IMR-90 (cell line): ENCODE measurements at regions not wholly inside any gene's neighbourhood (a gene's known extent, or its start where the extent isn't known, plus 50 kb on each side); places are given as distances from the start of the nearest gene placed in this dataset.

Experiments
- ATAC-seq: fragments of 200-7000 bp; cut with Tn5 transposase; 2 replicates; pipeline ENCODE4 v1.9.1; 2020; ENCODE audit warnings: low read depth, mild to moderate bottlenecking, moderate library complexity
- BruUV-seq: library from RNA; stranded (reverse); fragments of 400-500 nt; replicated peaks from 2 replicates; lab custom pipeline; 2021; lab: Mats Ljungman, UMichigan
- CTCF ChIA-PET: fragments of 300-600 bp; formaldehyde crosslinking; extraction: SDS; loops from one replicate; lab custom pipeline; 2021; ENCODE audit warnings: antibody characterized with exemption; lab: Yijun Ruan, JAX
- POLR2A ChIA-PET: fragments of 300-600 bp; sonication (Branson Sonifier 250); formaldehyde crosslinking; loops from one replicate; lab custom pipeline; 2022; ENCODE audit warnings: antibody characterized with exemption; ENCODE audit not compliant: unreplicated experiment; lab: Charles Lee
- DNase-seq: peaks from one replicate; pipeline ENCODE4 v3.0.0; 2013
- H2AFZ ChIP-seq: replicated peaks from 2 replicates; pipeline ENCODE3; 2013; ENCODE audit warnings: low read length, mild to moderate bottlenecking; ENCODE audit not compliant: poor library complexity
- H2AK5ac ChIP-seq: 2 replicates; pipeline ENCODE4 v1.6.1; 2013; ENCODE audit warnings: low read depth, low read length, inconsistent platforms
- H2AK9ac ChIP-seq: replicated peaks from 2 replicates; pipeline ENCODE3; 2013; ENCODE audit warnings: mild to moderate bottlenecking, low read depth, low read length, moderate library complexity; ENCODE audit not compliant: poor library complexity
- H2BK120ac ChIP-seq: 2 replicates; pipeline ENCODE4 v1.6.1; 2013; ENCODE audit warnings: low read depth, low read length, inconsistent platforms
- H2BK15ac ChIP-seq: 3 replicates; pipeline ENCODE4 v1.6.1; 2013; ENCODE audit warnings: low read depth, low read length, inconsistent platforms
- H2BK20ac ChIP-seq: 2 replicates; pipeline ENCODE4 v1.6.1; 2013; ENCODE audit warnings: low read depth, mild to moderate bottlenecking, inconsistent platforms, low read length, moderate library complexity
- H2BK5ac ChIP-seq: 2 replicates; pipeline ENCODE4 v1.6.1; 2013; ENCODE audit warnings: mild to moderate bottlenecking, low read depth, low read length, inconsistent platforms; ENCODE audit not compliant: poor library complexity, severe bottlenecking
- H3K14ac ChIP-seq: replicated peaks from 2 replicates; pipeline ENCODE4 v1.6.1; 2013; ENCODE audit warnings: low read depth, low read length, inconsistent platforms
- H3K18ac ChIP-seq: 2 replicates; pipeline ENCODE4 v1.6.1; 2013; ENCODE audit warnings: low read depth, low read length, control low read depth
- H3K23ac ChIP-seq: 2 replicates; pipeline ENCODE4 v1.6.1; 2013; ENCODE audit warnings: low read depth, low read length, inconsistent platforms
- H3K27ac ChIP-seq: 2 replicates; pipeline ENCODE4 v1.5.1; 2013; ENCODE audit warnings: mild to moderate bottlenecking, control low read depth, low read length; ENCODE audit not compliant: insufficient read depth
- H3K27me3 ChIP-seq: 2 replicates; pipeline ENCODE4 v1.6.1; 2013; ENCODE audit warnings: low read length; ENCODE audit not compliant: control insufficient read depth, insufficient read depth
- H3K36me3 ChIP-seq: 2 replicates; pipeline ENCODE4 v1.6.1; 2013; ENCODE audit warnings: low read length, mixed read lengths; ENCODE audit not compliant: control insufficient read depth, insufficient read depth
- H3K4ac ChIP-seq: 2 replicates; pipeline ENCODE4 v1.6.1; 2013; ENCODE audit warnings: low read depth, low read length, inconsistent platforms
- H3K4me1 ChIP-seq: 2 replicates; pipeline ENCODE4 v1.6.1; 2013; ENCODE audit warnings: low read length, mixed read lengths; ENCODE audit not compliant: control insufficient read depth, insufficient read depth
- H3K4me2 ChIP-seq: 2 replicates; pipeline ENCODE4 v1.6.1; 2013; ENCODE audit warnings: low read depth, mild to moderate bottlenecking, control low read depth, low read length, moderate library complexity
- H3K4me3 ChIP-seq: 2 replicates; pipeline ENCODE4 v1.5.1; 2013; ENCODE audit warnings: low read depth, mild to moderate bottlenecking, control low read depth, low read length, moderate library complexity; ENCODE audit not compliant: insufficient read depth
- H3K56ac ChIP-seq: 2 replicates; pipeline ENCODE4 v1.6.1; 2013; ENCODE audit warnings: low read length, inconsistent platforms; ENCODE audit not compliant: insufficient read depth; ENCODE audit errors: extremely low read depth
- H3K79me1 ChIP-seq, 2 experiments: 2 replicates each; pipeline ENCODE4 v1.6.1; 2013; ENCODE audit warnings: low read length in 2 of 2, inconsistent platforms in 1 of 2, low read depth in 1 of 2
- H3K9ac ChIP-seq: 2 replicates; pipeline ENCODE4 v1.6.1; 2013; ENCODE audit warnings: low read depth, low read length, control low read depth
- H3K9me1 ChIP-seq: 2 replicates; pipeline ENCODE4 v1.6.1; 2013; ENCODE audit warnings: low read length, inconsistent platforms; ENCODE audit not compliant: insufficient read depth
- H3K9me3 ChIP-seq: 2 replicates; pipeline ENCODE4 v1.6.1; 2013; ENCODE audit warnings: low read length; ENCODE audit not compliant: control insufficient read depth, insufficient read depth
- H4K20me1 ChIP-seq: 2 replicates; pipeline ENCODE4 v1.6.1; 2013; ENCODE audit warnings: low read length, inconsistent platforms; ENCODE audit not compliant: insufficient read depth
- H4K5ac ChIP-seq: 2 replicates; pipeline ENCODE4 v1.6.1; 2013; ENCODE audit warnings: mild to moderate bottlenecking, low read depth, low read length, control low read depth
- H4K8ac ChIP-seq, 2 experiments: 2 replicates each; pipeline ENCODE4 v1.6.1; 2013; ENCODE audit warnings: low read depth in 2 of 2, low read length in 2 of 2, control low read depth in 1 of 2, inconsistent platforms in 1 of 2
- H4K91ac ChIP-seq: 2 replicates; pipeline ENCODE4 v1.6.1; 2013; ENCODE audit warnings: low read depth, low read length, inconsistent platforms; ENCODE audit not compliant: insufficient read depth
- BHLHE40 ChIP-seq: fragments of 150-350 bp; IDR thresholded peaks from 2 replicates; pipeline ENCODE4 v1.6.1; 2016; ENCODE audit warnings: mild to moderate bottlenecking, low read depth, low read length
- CEBPB ChIP-seq: IDR thresholded peaks from 2 replicates; pipeline ENCODE4 v1.6.1; 2012; ENCODE audit warnings: low read depth, low read length, improper control_type of control experiment
- CHD1 ChIP-seq: IDR thresholded peaks from 2 replicates; pipeline ENCODE4 v1.6.1; 2012; ENCODE audit warnings: low read depth, low read length, improper control_type of control experiment
- FOS ChIP-seq: fragments of 150-350 bp; IDR thresholded peaks from 2 replicates; pipeline ENCODE4 v1.6.1; 2016; ENCODE audit warnings: low read depth, low read length
- MAFK ChIP-seq: IDR thresholded peaks from 2 replicates; pipeline ENCODE4 v1.6.1; 2012; ENCODE audit warnings: low read depth, low read length, improper control_type of control experiment
- MAZ ChIP-seq: IDR thresholded peaks from 2 replicates; pipeline ENCODE4 v1.6.1; 2012; ENCODE audit warnings: low read depth, mild to moderate bottlenecking, low read length, improper control_type of control experiment, moderate library complexity, borderline replicate concordance
- MXI1 ChIP-seq: IDR thresholded peaks from 2 replicates; pipeline ENCODE4 v1.6.1; 2012; ENCODE audit warnings: low read depth, mild to moderate bottlenecking, low read length, moderate library complexity, borderline replicate concordance
- NFE2L2 ChIP-seq: fragments of 150-350 bp; IDR thresholded peaks from 2 replicates; pipeline ENCODE4 v1.6.1; 2016; ENCODE audit warnings: low read depth, mild to moderate bottlenecking, low read length
- POLR2A ChIP-seq: IDR thresholded peaks from 2 replicates; pipeline ENCODE4 v1.6.1; 2012; ENCODE audit warnings: mild to moderate bottlenecking, low read depth, low read length
- RAD21 ChIP-seq: IDR thresholded peaks from 2 replicates; pipeline ENCODE4 v1.6.1; 2012; ENCODE audit warnings: low read length, improper control_type of control experiment
- RCOR1 ChIP-seq: IDR thresholded peaks from 2 replicates; pipeline ENCODE4 v1.6.1; 2012; ENCODE audit warnings: mild to moderate bottlenecking, low read length, improper control_type of control experiment; ENCODE audit not compliant: insufficient replicate concordance
- RFX5 ChIP-seq: IDR thresholded peaks from 2 replicates; pipeline ENCODE4 v1.8.0; 2012; ENCODE audit warnings: low read depth, mild to moderate bottlenecking, low read length, moderate library complexity
- SMC3 ChIP-seq: fragments of 150-350 bp; IDR thresholded peaks from 2 replicates; pipeline ENCODE4 v1.6.1; 2016; ENCODE audit warnings: low read depth, mild to moderate bottlenecking, antibody characterized with exemption, low read length, moderate library complexity
- WGBS, 2 experiments: methylation state at CpG; one replicate each; pipeline versions ENCODE4 v1.1.5 to v1.1.7; 2013; ENCODE audit warnings: missing lambda C conversion rate in 2 of 2; ENCODE audit not compliant: insufficient read length in 1 of 2; ENCODE audit errors: extremely low coverage in 2 of 2; 5-methylcytosine and 5-hydroxymethylcytosine counted together
- dilution Hi-C: fragments of 300-500 bp; cut with HindIII; formaldehyde crosslinking; loops from one replicate; pipeline ENCODE4 v1.14.3; 2018; ENCODE audit warnings: low sequenced_read_pairs; ENCODE audit not compliant: unreplicated experiment
- in situ Hi-C: fragments of 300-500 bp; cut with MboI; formaldehyde crosslinking; loops from 3 replicates; pipeline ENCODE4 v1.14.3; 2019; ENCODE audit warnings: low sequenced_read_pairs, inconsistent platforms, mixed read lengths
- intact Hi-C: fragments of 100-400 bp; cut with micrococcal nuclease; formaldehyde crosslinking; loops from 2 replicates; pipeline ENCODE4 v1.10.0; 2022
- TF ChIP-seq, protein P1 (sequence below): fragments of 150-350 bp; IDR thresholded peaks from 2 replicates; pipeline ENCODE4 v1.6.1; 2016; ENCODE audit warnings: low read depth, mild to moderate bottlenecking, low read length, moderate library complexity, borderline replicate concordance
- TF ChIP-seq, protein P2 (sequence below): fragments of 150-350 bp; IDR thresholded peaks from 2 replicates; pipeline ENCODE4 v1.6.1; 2017; ENCODE audit warnings: mild to moderate bottlenecking, antibody characterized with exemption, low read length, low read depth
- TF ChIP-seq, protein P3 (sequence below): conservative IDR thresholded peaks from 2 replicates; pipeline ENCODE4 v1.5.1; 2012; ENCODE audit warnings: mild to moderate bottlenecking, low read depth, low read length, improper control_type of control experiment

DNA sequence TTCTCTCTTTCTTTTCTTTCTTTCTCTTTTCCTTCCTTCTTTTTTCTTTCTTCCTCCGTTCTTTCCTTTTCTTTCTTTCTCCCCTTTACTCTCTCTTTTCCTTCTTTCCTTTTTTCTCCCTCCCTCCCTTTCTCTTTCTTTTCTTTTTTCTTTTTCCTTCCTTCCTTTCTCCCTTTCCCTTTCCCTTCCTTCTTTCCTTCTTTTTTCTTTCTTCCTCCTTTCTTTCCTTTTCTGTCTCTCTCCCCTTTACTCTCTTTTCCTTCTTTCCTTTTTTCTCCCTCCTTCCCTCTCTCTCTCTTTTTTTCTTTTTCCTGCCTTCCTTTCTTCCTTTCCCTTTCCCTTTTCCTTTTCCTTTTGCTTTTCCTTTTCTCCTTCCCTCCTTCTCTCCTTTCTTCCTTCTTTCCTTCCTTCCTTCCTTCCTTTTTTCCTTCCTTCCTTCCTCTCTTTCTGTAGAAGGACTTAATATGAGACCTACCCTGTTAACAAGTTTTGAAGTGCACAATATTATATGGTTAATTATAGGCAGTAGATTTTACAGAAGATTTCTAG, 142.7 kb upstream of the CD180 start:
- no peak overlapping the region for H2BK15ac ChIP-seq
- BruUV-seq: no TSS peak
- no peak overlapping the region for H2BK120ac ChIP-seq
- no peak overlapping the region for H2BK20ac ChIP-seq
- in situ Hi-C loops: no loop called here
- no peak overlapping the region for H3K4me2 ChIP-seq
- no peak overlapping the region for H2BK5ac ChIP-seq
- no peak overlapping the region for H4K91ac ChIP-seq
- no peak overlapping the region for H4K8ac ChIP-seq
- ChIA-PET POLR2A (no interaction called here), CTCF (no interaction called here)
- no peak overlapping the region for H3K56ac ChIP-seq
- H3K4ac ChIP-seq: no peak overlapping the region
- H2AK5ac ChIP-seq: no peak overlapping the region
- no peaks in the 10 kb centered on the region; the same call in none of the 2 replicates for H3K27me3 ChIP-seq
- no peaks in the 10 kb centered on the region for H3K4me1 ChIP-seq
- no peak overlapping the region for H3K27ac ChIP-seq
- no peak overlapping the region for H2AK9ac ChIP-seq
- no peak for ATAC-seq
- no peaks in the 10 kb centered on the region for H4K20me1 ChIP-seq
- intact Hi-C loops: no loop called here
- no peaks in the 10 kb centered on the region for H3K9me1 ChIP-seq
- no peaks in the 10 kb centered on the region for H3K36me3 ChIP-seq
- 88% methylated on average over 1 of the region's 1 CpG; no CpG with 5 or more reads in 1 of the 2 experiments for WGBS, 2 experiments
- H3K9ac ChIP-seq: no peak overlapping the region
- dilution Hi-C loops: no loop called here
- H3K18ac ChIP-seq: no peak overlapping the region
- no peaks in the 10 kb centered on the region for H3K79me1 ChIP-seq
- no peak for DNase-seq
- no peak overlapping the region for H3K14ac ChIP-seq
- TF ChIP-seq RCOR1: no peak
- TF ChIP-seq MAFK: no peak
- TF ChIP-seq, protein P1, sequence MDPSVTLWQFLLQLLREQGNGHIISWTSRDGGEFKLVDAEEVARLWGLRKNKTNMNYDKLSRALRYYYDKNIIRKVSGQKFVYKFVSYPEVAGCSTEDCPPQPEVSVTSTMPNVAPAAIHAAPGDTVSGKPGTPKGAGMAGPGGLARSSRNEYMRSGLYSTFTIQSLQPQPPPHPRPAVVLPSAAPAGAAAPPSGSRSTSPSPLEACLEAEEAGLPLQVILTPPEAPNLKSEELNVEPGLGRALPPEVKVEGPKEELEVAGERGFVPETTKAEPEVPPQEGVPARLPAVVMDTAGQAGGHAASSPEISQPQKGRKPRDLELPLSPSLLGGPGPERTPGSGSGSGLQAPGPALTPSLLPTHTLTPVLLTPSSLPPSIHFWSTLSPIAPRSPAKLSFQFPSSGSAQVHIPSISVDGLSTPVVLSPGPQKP: no peak
- no peak for TF ChIP-seq RAD21
- TF ChIP-seq BHLHE40: no peak
- no peak for TF ChIP-seq RFX5
- no peak for TF ChIP-seq NFE2L2
- TF ChIP-seq CEBPB: no peak
- no peak for TF ChIP-seq POLR2A
- no peak for TF ChIP-seq FOS
- TF ChIP-seq CHD1: no peak
- TF ChIP-seq MAZ: no peak
- no peak for TF ChIP-seq SMC3
- TF ChIP-seq MXI1: no peak
- TF ChIP-seq, protein P2, sequence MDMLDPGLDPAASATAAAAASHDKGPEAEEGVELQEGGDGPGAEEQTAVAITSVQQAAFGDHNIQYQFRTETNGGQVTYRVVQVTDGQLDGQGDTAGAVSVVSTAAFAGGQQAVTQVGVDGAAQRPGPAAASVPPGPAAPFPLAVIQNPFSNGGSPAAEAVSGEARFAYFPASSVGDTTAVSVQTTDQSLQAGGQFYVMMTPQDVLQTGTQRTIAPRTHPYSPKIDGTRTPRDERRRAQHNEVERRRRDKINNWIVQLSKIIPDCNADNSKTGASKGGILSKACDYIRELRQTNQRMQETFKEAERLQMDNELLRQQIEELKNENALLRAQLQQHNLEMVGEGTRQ: no peak
- TF ChIP-seq, protein P3, sequence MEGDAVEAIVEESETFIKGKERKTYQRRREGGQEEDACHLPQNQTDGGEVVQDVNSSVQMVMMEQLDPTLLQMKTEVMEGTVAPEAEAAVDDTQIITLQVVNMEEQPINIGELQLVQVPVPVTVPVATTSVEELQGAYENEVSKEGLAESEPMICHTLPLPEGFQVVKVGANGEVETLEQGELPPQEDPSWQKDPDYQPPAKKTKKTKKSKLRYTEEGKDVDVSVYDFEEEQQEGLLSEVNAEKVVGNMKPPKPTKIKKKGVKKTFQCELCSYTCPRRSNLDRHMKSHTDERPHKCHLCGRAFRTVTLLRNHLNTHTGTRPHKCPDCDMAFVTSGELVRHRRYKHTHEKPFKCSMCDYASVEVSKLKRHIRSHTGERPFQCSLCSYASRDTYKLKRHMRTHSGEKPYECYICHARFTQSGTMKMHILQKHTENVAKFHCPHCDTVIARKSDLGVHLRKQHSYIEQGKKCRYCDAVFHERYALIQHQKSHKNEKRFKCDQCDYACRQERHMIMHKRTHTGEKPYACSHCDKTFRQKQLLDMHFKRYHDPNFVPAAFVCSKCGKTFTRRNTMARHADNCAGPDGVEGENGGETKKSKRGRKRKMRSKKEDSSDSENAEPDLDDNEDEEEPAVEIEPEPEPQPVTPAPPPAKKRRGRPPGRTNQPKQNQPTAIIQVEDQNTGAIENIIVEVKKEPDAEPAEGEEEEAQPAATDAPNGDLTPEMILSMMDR: no peak
- H3K4me3 ChIP-seq: no peak overlapping the region
- H4K5ac ChIP-seq: no peak overlapping the region
- no peak overlapping the region for H2AFZ ChIP-seq
- H3K23ac ChIP-seq: no peak overlapping the region
- H3K9me3 ChIP-seq: no peaks in the 10 kb centered on the region; the same call in 1 of the 2 replicates
